ENCODE measurements at regions not wholly inside any gene's neighbourhood (a gene's known extent, or its start where the extent isn't known, plus 50 kb on each side); places are given as distances from the start of the nearest gene placed in this dataset.

GRCh38 chr19:30135797-30136196 lies 193.8 kb downstream of the URI1 start:
- intact Hi-C loops (cut with DNase I) = no loop called here
- Histone ChIP-seq H3K27me3 (no peaks in the 10 kb centered on the region), H3K4me3 (replicated peaks in 1 of 3) (no peak overlapping the region), H3K27ac (no peak overlapping the region), H3K36me3 (no peaks in the 10 kb centered on the region), H3K9me3 (no peaks in the 10 kb centered on the region), H3K4me1 (no peaks in the 10 kb centered on the region)
- no peak for DNase-seq
- TF ChIP-seq POLR2A (IDR thresholded peaks at IDR 0.05) = no peak
- TF ChIP-seq, protein P1, sequence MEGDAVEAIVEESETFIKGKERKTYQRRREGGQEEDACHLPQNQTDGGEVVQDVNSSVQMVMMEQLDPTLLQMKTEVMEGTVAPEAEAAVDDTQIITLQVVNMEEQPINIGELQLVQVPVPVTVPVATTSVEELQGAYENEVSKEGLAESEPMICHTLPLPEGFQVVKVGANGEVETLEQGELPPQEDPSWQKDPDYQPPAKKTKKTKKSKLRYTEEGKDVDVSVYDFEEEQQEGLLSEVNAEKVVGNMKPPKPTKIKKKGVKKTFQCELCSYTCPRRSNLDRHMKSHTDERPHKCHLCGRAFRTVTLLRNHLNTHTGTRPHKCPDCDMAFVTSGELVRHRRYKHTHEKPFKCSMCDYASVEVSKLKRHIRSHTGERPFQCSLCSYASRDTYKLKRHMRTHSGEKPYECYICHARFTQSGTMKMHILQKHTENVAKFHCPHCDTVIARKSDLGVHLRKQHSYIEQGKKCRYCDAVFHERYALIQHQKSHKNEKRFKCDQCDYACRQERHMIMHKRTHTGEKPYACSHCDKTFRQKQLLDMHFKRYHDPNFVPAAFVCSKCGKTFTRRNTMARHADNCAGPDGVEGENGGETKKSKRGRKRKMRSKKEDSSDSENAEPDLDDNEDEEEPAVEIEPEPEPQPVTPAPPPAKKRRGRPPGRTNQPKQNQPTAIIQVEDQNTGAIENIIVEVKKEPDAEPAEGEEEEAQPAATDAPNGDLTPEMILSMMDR (IDR thresholded peaks at IDR 0.05) = no peak
- 83 to 93% methylated on average over 3 to 4 of the region's 4 CpGs for WGBS, 2 donors

GRCh38 chr19:30136611-30137195 lies 194.7 kb downstream of the URI1 start:
- H3K9me3 ChIP-seq = no peaks in the 10 kb centered on the region
- no peak for DNase-seq
- intact Hi-C loops (cut with DNase I) = no loop called here
- H3K36me3 ChIP-seq = no peaks in the 10 kb centered on the region
- no peak overlapping the region for H3K4me3 ChIP-seq (replicated peaks in 1 of 3)
- TF ChIP-seq, protein P1 (IDR thresholded peaks at IDR 0.05) = no peak
- no peak for TF ChIP-seq POLR2A (IDR thresholded peaks at IDR 0.05)
- no peak overlapping the region for H3K27ac ChIP-seq
- 84 to 87% methylated on average over 5 of the region's 5 CpGs for WGBS, 2 donors
- no peaks in the 10 kb centered on the region for H3K27me3 ChIP-seq
- no peaks in the 10 kb centered on the region for H3K4me1 ChIP-seq

- no peak overlapping the region for H3K4me3 ChIP-seq (replicated peaks in 1 of 3)
- TF ChIP-seq, protein P1 (IDR thresholded peaks at IDR 0.05) = no peak
- no peak for TF ChIP-seq POLR2A (IDR thresholded peaks at IDR 0.05)
- WGBS, 2 donors = 88 to 90% methylated on average over 5 of the region's 5 CpGs
- H3K27ac ChIP-seq = no peak overlapping the region
- H3K27me3 ChIP-seq = no peaks in the 10 kb centered on the region
- H3K36me3 ChIP-seq = no peaks in the 10 kb centered on the region
- DNase-seq = no peak
- H3K9me3 ChIP-seq = no peaks in the 10 kb centered on the region
- H3K4me1 ChIP-seq = no peaks in the 10 kb centered on the region
- intact Hi-C loops (cut with DNase I) = no loop called here
These were observed 195.7 kb downstream of the URI1 start for GRCh38 chr19:30137747-30138146.

- intact Hi-C loops (cut with DNase I) = no loop called here
- no peaks in the 10 kb centered on the region for H3K4me1 ChIP-seq
- no peaks in the 10 kb centered on the region for H3K36me3 ChIP-seq
- TF ChIP-seq POLR2A (IDR thresholded peaks at IDR 0.05) = no peak
- TF ChIP-seq, protein P1 (IDR thresholded peaks at IDR 0.05) = no peak
- H3K4me3 ChIP-seq (replicated peaks in 1 of 3) = no peak overlapping the region
- no peak overlapping the region for H3K27ac ChIP-seq
- no peaks in the 10 kb centered on the region for H3K27me3 ChIP-seq
- H3K9me3 ChIP-seq = no peaks in the 10 kb centered on the region
- no peak for DNase-seq
- 79 to 83% methylated on average over 14 of the region's 14 CpGs for WGBS, 2 donors
These were observed 202.3 kb downstream of the URI1 start for GRCh38 chr19:30144242-30144758.

DNA sequence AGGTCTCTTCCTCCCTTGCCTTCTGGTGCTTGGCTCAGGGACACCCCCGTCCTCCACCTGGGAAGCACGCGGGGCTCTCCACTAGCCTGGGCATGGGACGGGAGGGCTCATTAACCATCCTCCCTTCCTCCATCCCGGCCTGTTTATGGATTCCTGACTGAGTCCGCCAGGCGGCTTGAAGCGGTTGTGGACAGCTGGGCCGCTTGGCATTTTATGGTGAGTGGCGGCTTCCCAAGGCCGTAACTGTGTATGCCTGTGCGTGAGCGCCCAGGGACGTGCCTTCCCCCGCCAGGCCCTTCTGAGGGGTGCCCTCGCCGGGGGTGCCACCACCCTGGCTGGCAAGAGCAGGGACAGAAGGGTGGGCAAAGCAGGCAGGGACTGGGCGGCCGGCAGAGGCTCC lies 202.8 kb downstream of the URI1 start:
- H3K27ac ChIP-seq = no peak overlapping the region
- H3K9me3 ChIP-seq = no peaks in the 10 kb centered on the region
- 91 to 94% methylated on average over 10 to 19 of the region's 19 CpGs for WGBS, 2 donors
- H3K27me3 ChIP-seq = no peaks in the 10 kb centered on the region
- intact Hi-C loops (cut with DNase I) = no loop called here
- no peak for TF ChIP-seq POLR2A (IDR thresholded peaks at IDR 0.05)
- TF ChIP-seq, protein P1 (IDR thresholded peaks at IDR 0.05) = no peak
- H3K4me3 ChIP-seq (replicated peaks in 1 of 3) = no peak overlapping the region
- H3K36me3 ChIP-seq = no peaks in the 10 kb centered on the region
- H3K4me1 ChIP-seq = no peaks in the 10 kb centered on the region
- DNase-seq = no peak

All from thyroid gland (tissue), 4 donors.